ENCODE measurements at regions not wholly inside any gene's neighbourhood (a gene's known extent, or its start where the extent isn't known, plus 50 kb on each side); places are given as distances from the start of the nearest gene placed in this dataset.

DNA sequence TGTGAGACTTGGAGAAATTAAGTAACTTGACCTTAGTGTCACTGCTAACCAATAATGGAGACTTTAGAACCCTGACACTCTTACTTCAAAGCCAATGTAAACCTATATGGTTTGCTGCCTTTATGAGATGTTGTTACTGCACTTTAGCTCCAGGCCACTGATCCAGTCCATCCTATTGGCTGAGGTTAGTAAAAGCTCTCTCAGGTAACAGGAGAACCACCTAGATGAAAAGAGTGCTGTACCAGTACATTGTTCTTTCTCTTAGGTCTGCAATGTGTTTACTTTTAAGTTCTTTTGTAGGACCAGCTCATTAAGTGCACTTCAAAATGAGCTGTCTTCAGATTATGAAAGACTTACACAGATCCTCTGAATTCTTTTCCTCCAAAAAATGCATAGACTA is 994.0 kb upstream of the FAT3 start:
- no peak for TF ChIP-seq CTCF (IDR thresholded peaks at IDR 0.05; ENCODE audit: control insufficient read depth, extremely low read depth, insufficient read depth)
- DNase-seq (ENCODE audit: low read depth): no peak
- no peak overlapping the region for H3K4me3 ChIP-seq (ENCODE audit: low read depth, low read length)

- DNase-seq (ENCODE audit: low read depth): no peak
- TF ChIP-seq CTCF (IDR thresholded peaks at IDR 0.05; ENCODE audit: control insufficient read depth, extremely low read depth, insufficient read depth): no peak
- H3K4me3 ChIP-seq (ENCODE audit: low read depth, low read length): no peak overlapping the region
Observed at GRCh38 chr11:91222830-91223229, 1000.0 kb upstream of the CHORDC1 start.

DNA sequence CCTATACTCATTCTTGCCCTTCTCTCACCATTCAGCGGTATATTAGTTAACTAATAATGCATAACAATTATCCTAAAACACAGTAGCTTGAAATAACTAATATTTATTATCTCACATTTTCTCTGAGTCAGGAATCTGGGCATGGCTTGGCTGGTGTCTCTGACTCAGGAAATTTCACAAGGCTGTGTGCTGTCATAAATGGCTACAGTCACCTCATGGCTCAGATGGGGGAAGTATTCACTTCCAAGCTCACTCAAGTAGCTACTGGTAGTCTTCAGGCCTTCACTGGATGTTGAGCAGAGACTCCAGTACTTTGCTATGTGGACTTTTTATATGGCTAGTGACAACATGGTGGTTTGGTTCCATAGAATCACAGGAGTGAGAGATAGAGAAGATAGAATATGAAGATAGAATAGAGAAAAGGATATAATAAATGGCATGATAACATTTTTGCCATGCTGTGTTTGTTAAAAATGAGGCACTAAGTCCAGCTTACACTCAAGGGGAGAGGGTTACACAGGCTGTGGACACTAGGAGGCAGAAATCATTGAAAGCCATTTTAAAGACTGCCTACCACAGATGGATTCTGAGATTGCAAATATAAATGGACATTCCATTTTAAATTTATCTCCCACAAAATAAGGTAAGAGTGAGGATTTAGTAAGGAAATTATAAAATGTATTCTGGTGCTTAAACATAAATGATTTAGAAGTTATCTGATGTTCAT is 997.8 kb upstream of the CHORDC1 start:
- DNase-seq (ENCODE audit: low read depth): no peak
- H3K4me3 ChIP-seq (ENCODE audit: low read depth, low read length): no peak overlapping the region
- 0 out of 2 replicates have a peak, but pooled peaks have one; percentile 4 for TF ChIP-seq CTCF (IDR thresholded peaks at IDR 0.05; ENCODE audit: control insufficient read depth, extremely low read depth, insufficient read depth)

- H3K4me3 ChIP-seq (ENCODE audit: low read depth, low read length): no peak overlapping the region
- no peak for DNase-seq (ENCODE audit: low read depth)
- no peak for TF ChIP-seq CTCF (IDR thresholded peaks at IDR 0.05; ENCODE audit: control insufficient read depth, extremely low read depth, insufficient read depth)
Observed at GRCh38 chr11:91219535-91219934, 996.7 kb upstream of the CHORDC1 start.

DNA sequence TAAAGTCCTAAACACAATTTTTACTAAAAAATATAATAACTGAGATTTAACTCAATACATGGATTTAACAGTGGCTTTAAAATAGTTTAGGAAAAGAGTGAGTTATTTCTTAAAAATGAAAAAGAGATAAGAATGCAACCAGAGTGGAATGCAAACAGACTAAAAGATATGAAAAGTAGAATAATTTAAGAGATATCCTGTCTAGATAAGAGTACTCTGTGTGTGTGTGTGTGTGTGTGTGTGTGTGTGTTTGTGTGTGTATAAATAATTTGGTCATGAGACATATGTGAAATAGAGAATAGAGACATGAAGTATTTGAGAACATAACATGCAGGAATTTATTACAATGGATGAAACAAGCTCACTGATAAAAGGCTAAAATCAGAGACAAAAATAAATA is 986.9 kb upstream of the CHORDC1 start:
- no peak for DNase-seq (ENCODE audit: low read depth)
- TF ChIP-seq CTCF (IDR thresholded peaks at IDR 0.05; ENCODE audit: control insufficient read depth, extremely low read depth, insufficient read depth): no peak
- H3K4me3 ChIP-seq (ENCODE audit: low read depth, low read length): no peak overlapping the region

GRCh38 chr11:91209306-91209705 is 986.5 kb upstream of the CHORDC1 start:
- TF ChIP-seq CTCF (IDR thresholded peaks at IDR 0.05; ENCODE audit: control insufficient read depth, extremely low read depth, insufficient read depth): no peak
- H3K4me3 ChIP-seq (ENCODE audit: low read depth, low read length): no peak overlapping the region
- no peak for DNase-seq (ENCODE audit: low read depth)

DNA sequence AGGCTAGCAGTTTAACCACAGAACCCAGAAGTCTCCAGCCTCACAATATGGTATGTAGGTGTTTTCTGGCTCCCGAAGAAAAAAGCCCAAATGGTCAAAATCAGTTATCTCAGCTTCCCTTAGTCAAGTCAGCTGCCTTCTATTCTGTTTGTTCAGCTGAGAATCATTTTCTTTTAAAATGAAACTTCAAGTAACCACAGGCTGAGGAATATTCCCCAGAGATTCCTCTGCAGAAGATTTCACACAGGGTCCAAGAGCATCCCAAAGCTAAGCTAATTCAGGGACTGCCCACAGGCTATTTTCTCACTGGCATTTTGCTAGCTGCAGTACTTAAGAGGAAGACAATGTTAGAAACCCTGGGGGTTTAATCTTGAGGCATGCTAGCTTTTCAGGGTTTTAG is 977.0 kb upstream of the CHORDC1 start:
- no peak for TF ChIP-seq CTCF (IDR thresholded peaks at IDR 0.05; ENCODE audit: control insufficient read depth, extremely low read depth, insufficient read depth)
- no peak overlapping the region for H3K4me3 ChIP-seq (ENCODE audit: low read depth, low read length)
- no peak for DNase-seq (ENCODE audit: low read depth)

All from LNCaP clone FGC (cell line).